NCI-H446 treated with DMSO at 0.1 percent for 48 hours (cell line): ENCODE measurements at regions not wholly inside any gene's neighbourhood (a gene's known extent, or its start where the extent isn't known, plus 50 kb on each side); places are given as distances from the start of the nearest gene placed in this dataset.

ENCODE experiments used
- DNase-seq: peaks from one replicate; lab custom pipeline; 2025; lab: John Stamatoyannopoulos, UW

DNA sequence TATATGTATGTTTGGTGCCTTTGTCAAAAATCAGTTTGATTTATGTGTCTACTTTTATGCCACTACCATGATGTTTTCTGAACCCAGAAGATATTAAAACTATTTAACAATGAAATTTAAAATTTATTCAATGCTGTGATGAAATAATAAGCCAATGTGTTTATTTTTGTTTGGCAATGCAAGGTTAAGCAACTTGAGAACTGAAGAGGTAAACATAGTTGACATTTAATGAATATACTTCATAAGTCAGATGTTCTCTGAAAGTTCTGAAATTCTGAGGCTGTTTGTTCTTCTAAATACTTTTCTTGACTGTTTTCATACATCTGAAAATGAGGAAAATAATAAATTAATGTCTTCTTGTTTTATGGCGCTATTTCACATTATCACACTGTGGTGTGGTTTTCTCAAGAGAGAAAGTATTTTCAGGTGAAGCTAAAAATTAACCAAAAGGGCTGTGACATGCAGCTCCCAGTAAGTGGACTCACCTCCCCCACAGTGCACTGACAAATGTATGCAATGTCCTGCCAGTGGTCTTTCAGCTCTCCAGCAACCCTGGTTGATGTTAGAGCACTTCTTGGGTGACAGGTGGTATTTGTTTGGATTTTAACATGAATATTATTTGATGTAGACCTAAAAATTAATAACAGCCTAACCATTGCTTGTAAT lies 863.6 kb upstream of the SALL3 start:
- DNase-seq = no peak

DNA sequence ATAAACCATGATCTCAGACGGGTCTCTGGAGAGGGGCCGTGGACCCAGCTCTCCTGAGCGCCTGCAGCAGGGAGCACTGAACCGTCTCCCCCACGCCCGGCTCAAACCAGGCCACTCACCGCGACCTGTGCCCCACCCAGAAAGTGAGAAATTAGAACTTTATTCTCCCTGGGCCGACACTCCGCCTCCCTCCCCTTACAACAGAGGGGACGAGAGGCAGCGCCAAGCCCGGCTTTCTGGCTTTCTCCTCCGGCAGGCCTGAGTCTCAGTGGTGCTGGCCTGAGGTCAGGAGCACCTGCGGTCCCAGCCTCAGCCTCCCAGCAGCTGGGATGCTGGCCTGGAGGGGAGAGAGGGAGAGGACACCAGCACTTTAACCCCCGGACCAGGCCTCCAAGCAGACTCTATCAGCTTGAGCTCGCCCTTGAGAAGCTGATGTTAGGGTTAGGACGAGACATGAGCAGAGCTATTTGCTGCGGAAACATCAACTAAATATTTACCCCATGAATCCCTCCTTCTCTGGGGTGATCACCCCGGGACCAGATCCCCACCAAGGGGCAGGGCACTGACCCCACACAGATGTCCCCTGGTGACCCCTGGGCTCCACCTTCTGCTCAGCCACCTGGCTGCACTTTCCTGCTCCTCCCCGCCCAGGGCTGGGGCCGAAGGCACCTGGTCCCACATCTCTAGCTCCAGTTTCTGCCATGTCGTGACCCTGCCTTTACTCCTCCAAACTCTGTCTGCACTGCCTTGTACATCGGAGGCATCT lies 856.3 kb upstream of the SALL3 start:
- no peak for DNase-seq

DNA sequence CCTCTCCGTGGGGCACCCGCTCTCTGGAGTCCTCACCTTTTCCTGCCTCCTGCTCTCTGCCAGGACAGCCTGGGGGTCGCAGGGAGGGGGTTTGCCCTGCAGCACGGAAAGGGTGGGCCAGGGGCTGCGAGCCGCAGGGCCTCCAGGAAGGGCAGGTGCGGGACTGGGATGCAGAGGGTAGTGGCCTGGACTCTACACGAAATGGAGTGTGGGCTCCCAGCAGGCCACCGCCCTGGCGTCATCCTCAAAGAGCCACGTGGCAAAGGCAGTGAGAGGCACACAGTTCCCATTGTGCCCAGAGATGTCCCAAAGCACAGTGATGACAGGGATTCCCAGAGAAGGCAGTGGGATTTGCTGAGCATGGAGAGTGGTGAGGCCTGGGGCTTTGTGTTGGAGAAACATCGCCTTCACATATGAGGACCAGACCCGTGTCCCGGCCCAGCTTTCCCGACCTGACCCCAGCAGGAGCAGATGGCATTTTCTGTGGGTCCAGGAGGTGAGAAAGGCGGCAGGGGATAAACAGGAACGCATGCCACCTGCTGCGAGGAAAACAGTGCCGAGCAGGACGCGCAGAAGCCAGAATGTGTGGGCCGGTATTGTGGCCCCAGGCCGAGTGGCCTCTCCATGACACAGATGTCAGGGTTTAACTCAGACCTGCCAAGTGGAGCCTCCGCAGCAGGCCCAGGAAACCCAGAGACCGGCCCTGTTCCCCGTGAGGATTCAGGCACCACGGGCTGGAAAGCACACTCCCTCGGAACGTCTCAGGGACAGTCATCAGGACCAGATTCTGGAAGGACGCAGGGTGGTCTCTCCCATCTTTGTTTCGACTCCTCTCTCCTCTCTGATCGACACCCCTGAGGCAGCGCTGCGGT lies 855.5 kb upstream of the SALL3 start:
- no peak for DNase-seq

DNA sequence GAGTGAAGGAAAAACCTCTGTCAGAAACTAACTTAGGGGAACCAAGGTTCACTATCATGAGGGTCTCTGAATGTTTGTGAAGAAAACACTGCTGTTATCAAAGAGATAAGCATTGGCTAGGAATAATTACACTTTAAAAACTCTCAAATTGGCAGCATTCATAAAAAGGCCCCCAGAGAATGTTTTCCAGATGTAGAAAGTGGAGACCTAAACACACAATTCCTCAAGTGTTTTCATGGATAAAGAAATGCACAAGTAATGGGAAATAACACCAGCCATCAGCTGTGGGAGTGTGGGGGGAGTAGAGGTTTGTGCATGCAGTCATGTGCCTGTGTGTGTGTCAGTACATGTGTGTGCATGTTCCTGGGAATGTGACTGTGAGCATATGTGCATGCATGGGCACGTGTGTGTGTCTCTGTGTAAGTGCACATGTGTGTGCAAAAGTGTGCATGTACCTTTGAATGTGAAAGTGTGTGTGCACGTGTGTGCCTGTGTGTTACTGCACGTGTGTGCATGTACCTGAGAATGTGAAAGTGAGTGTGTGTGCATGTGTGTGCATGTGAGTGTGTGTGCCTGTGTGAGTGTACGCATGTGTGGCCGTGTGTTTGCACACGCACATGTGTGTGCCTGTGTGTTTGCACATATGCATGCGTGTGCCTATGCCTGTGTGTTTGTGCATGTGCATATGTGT lies 854.3 kb upstream of the SALL3 start:
- no peak for DNase-seq

DNA sequence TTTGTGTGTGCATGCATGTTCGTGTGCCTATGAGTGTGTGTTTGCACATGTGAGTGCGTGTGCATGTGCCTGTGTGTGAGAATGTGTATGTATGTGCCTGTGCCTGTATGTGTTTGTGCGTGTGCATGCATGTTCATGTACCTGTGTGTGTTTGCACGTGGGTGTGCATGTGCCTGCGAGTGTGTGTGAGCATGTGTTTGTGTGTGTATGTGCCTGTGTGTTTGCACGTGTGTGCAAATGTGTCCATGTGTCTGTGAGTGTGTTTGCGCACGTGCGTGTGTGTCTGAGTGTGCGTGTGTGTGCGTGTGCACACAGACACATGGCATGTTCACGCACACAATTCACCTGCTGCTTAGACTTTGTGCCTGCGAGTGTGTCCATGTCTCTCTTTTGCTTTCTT lies 853.5 kb upstream of the SALL3 start:
- DNase-seq = no peak

DNA sequence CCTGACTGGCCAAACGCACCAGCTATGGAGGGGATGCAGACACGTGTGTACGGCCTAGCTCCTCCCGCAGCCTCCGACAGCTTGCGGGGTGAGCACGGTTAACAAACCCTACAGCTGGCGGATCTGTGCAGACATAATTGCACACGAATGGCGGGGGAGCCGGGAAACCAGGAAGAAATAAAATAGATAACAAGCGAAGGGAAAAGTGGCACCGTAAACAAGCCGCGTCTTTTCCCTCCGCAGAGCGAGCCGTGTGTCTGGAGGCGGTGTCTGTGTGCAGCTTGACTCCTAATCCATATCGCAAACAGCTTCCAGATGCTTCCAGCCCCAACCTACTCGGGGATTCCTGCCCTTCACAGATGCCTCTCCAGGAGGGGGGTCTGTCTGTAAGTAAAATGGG lies 853.1 kb upstream of the SALL3 start:
- no peak for DNase-seq

DNA sequence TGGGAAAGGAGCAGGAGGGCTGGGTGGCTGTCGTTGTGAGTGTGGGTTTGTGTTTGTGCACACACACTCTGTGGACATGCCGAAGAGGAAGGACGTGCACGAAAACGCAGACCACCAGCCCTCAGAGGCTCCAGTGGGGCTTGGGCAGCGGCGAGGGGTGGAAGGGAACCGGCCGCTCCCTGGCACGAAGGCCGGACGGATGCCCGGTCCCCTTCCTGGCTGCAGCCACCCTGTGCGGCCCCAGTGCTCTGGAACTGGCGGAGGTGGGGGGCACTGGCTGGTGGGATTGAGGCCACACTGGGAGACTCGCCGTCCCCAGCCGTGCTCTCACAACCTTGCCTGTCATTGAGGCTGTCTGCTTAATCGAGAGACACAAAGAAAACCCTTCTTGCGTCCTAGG lies 852.6 kb upstream of the SALL3 start:
- DNase-seq = no peak

DNA sequence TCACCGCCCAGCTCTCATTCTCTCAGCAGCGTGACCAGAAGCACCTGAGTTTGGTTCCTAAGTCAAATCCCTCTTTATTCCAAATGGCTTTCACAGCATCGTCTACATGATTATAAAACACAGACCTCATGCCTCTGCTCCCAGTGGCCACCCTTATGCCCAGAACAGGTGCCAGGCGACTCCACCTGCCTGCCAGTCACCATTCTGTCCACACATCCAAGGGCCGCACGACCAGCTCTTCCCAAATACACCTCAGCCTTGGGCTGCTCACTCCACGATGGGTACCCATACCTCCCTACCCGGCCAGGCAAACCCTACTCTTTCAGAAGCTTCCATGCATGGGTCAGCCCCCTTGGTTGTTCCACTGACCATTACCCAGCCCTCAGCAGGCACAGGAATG lies 851.6 kb upstream of the SALL3 start:
- no peak for DNase-seq

DNA sequence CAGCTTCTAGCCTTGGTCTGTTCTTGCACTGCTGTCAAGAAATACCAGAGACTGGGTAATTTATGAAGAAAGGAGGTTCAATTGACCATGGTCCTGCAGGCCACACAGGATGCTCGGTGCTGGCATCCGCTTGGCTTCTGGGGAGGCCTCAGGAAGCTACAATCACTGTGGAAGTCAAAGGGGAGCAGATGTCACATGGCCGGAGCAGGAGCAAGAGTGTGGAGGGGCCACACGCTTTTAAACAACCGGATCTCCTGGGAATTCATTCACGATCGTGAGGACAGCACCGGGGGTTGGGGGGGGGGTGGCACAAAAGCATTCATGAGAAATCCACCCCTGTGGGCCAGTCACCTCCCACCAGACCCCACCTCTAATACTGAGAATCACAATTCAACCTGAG lies 850.4 kb upstream of the SALL3 start:
- no peak for DNase-seq

DNA sequence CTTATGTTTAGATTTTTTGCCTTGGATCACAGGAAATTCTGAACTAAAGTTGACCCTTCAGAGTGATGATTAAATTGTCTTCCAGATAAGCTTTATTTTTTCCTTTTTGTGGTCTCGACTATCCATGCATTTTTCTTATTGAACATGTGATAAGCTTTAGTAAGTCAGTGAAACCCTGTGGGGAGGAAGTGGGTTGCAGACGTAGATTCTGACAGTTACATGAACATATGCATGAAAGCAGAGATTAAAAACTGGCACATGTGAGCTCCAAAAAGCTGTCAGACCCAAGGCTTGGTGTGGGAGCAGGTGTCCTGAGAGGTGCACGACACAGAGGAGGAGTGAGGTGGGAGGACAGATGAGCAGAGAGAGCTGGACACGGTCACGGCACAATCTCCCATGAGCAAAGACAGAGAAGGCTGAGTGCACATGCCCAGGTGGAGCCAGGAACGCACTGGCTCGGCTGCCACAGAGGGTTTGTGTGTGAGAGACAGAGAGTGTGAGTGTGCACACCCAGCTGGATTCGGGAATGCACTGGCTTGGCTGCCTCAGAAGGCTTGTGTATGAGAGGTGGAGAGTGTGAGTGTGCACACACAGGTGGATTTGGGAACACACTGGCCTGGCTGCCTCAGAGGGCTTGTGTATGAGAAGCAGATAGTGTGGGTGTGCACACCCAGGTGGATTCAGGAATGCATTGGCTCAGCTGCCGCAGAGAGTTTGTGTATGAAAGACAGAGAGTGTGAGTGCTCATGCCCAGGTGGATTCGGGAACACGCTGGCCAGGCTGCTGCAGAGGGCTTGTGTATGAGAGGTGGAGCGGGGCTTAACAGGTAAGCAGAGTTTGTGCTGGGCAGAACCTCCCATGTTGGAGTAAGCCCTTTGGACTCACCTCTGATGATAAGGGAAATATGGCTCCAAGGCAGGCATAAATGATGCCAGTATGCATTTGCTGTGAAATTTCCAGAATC lies 849.1 kb upstream of the SALL3 start:
- no peak for DNase-seq

DNA sequence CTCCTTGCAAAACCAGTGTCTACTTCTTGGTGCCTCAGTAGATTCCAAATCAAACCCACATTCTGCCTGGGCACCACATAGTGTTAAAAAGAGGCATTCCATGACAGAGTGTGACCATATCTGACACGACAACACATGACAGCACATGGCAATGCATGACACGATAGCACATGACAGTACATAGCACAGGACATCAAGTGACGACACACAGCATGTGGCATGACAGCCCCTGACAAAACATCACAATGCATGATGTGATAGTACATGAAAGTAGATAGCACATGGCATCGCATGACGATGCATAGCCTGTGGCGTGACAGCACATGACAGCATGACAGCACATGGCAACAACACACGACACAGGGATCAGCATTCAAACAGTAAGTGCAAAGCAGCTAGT lies 845.9 kb upstream of the SALL3 start:
- DNase-seq = no peak

DNA sequence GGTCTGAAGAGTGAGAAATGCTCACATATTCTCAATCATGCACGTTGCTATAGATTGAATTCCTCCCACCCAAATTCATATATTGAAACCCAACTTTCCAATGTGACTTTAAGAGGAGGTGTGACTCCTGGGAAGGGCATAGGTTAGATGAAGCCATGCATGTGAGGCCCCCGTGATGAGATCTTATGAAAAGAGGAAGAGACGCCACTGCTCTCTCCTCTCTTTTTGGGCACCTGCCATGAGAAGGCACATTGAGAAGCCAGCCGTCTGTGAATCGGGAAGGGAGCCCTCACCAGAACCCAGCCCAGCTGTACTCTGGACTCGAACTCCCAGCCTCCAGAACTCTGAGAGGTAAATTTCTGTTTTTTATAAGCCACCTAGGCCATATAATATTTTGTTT lies 842.6 kb upstream of the SALL3 start:
- no peak for DNase-seq

DNA sequence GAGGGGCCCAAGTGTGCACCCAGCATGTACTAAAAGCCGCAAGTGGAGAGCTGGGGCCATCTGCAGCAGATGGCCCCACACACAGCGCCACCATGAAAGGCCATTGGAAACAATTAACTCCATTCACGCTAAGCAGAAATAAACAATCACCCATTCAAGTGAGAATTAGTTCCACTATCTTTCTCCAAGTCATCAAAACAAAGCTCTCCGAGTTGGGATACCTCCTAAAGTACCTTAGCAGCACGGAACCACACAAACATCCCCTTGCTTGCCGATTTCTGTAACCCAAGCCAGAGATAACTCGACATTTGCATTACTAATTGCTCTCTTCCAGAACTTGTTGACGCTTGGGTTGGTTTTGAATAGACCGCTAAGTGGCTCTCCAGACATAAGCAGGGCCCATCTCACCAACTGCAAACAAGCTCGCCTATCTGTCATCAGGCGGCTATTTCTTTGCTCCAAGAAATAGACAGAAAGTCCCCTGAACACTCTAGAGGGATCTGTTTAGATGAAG lies 840.6 kb upstream of the SALL3 start:
- no peak for DNase-seq

DNA sequence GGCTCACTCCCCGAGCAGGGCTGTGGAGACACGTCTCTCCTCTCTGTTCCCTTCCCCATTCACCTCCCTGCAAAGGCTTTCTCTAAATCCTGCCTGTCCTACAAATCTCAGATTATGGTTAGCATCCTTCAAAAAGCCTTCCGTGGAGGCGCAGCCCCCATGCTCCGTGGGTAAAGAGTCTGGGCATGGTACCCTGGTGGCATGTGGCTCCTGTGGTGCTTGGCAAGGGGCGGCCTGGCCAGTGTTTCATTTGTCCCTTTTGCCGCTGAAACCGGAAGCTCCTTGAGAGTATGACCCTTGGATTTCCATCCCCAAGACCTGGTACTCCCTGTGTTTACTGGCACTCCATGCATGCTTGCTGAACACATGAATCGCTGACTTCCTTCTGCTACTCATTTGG lies 839.3 kb upstream of the SALL3 start:
- no peak for DNase-seq

DNA sequence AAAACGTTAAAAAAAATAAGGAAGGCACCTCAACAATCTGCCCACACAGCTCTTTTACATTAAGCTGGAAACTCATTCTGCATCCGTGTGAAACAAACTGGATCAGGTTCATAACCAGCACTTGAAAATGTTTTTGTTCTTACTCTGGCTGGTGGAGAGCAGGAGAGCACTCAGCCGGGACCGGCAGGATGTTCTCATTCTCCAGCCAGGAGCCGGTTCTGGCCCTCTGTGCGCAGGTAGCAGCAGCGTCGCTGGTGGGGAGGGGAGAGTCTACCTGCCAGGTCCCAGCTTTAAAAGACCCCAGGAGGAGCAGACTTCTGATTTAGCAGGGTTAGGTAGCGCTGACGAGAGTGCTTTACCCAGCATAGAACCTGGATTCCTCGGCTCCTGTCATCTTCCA lies 834.9 kb upstream of the SALL3 start:
- no peak for DNase-seq

DNA sequence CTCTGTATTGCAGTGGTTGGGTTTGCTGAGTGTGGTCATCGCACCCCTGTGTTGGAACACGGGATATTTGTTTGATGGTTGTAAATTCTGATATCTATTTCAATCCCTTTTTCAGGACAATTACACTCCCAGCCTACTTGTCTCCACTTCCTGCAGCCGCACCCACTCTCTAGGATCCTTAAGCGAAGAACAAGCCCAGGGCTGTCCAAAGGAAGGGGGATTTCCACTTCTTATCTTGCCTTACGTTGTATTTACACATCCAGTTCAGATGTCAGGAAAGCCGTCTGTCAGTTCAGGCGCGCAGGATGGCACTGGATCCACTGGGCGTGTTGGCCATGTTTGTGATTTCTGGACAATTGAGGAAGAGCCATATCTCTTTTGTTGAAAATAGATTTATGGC lies 834.5 kb upstream of the SALL3 start:
- no peak for DNase-seq

DNA sequence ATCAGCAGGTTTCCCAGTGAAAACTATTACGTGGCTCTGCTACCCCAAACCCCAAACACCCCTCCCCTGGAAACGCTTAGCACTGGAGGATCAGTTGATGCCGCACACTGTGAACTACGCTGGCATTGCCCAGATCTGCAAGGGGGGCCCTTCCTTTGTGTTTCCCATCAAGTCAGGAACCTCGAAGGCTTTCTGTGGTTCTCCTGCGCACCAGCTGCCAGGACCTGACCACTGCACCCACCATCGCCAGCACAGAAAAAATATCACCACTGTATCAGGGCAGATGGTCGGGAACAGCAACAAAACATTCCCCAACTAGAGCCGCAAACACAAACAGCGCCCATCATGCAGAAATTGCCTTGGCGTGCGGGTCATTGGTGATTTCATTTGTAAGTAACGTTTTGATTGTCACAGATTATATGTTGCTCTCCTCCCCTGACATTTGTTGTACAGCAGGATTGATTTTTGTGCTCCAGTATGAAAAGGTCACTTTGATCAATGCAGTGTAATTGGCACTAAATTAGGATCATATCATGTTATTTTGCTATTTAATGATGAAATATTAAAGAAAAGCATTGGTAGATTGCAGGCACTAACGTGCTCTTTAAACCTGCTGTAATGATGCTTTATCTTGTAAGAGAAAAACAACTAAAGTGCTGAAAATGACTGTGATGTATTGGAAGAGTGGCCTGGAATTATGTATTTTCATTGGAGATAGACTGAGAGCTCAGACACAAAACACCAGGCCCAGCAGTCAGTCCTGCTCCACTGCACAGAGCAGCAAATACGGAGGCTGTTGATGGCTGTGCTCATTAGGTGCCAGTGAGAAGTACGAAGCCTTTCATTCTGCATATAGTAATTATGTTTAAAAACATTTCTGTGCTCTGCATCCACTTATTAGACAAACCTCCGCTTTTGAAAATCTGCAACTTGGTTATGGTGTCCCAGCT lies 833.2 kb upstream of the SALL3 start:
- no peak for DNase-seq

DNA sequence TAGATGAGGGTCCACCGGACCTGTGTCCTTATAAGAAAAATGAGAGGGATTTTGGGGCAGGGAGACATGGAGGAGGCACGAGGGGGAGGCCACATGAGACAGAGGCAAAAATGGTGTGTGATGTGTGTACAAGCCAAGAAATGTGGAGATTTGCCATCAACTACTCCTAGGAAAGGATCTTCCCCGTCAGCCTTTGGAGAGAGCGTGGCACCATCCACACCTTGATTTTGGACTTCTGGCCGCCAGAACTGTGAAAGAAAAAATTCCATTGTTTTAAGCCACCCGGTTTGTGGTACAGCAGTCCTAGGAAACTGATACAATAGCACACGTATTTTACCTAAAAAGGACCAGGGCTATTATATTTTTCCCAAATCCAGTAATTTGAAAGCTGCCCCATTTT lies 829.0 kb upstream of the SALL3 start:
- DNase-seq = no peak

DNA sequence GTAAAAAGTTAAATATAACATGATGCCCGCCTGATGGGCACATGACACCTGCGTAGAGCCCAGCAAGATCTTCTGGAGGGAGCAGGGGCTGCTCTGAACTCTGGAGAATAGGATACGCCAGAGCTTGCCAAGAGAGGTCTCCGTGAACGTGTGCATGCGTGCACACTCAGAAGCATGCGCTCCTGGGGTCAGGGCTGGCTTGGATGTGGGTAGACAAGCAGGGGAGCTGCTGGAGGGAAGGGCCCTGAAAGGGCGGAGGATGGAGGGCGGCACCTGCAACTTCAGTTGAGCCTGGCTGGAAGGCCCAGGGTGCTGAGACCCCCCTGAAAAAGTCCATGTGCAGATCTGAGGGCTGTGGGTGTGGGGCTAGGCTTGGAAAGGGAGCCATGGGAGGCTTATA lies 828.4 kb upstream of the SALL3 start:
- no peak for DNase-seq
